K562 (cell line): ENCODE measurements at regions not wholly inside any gene's neighbourhood (a gene's known extent, or its start where the extent isn't known, plus 50 kb on each side); places are given as distances from the start of the nearest gene placed in this dataset.
A peak's percentile ranks its signal among the peaks of the same experiment; 100 is the strongest.

Experiments
- ASH1L ChIP-seq: fragments of 450-650 bp; IDR thresholded peaks from 2 replicates; pipeline ENCODE4 v1.6.1; 2018; ENCODE audit warnings: borderline replicate concordance, mild to moderate bottlenecking, low read depth; ENCODE audit not compliant: partially characterized antibody
- ID3 ChIP-seq, 2 experiments: fragments of 250-450 bp in 1 of 2; fragments of 450-650 bp in 1 of 2; sonication (Bioruptor Pico) in 1 of 2; IDR thresholded peaks; 2 replicates each; pipeline versions ENCODE4 v1.6.1 to v1.8.0; 2016 to 2021; ENCODE audit warnings: mild to moderate bottlenecking in 2 of 2, moderate library complexity in 2 of 2, missing compliant biosample characterization in 1 of 2, missing genetic modification characterization in 1 of 2
- L3MBTL2 ChIP-seq: fragments of 450-650 bp; IDR thresholded peaks from 2 replicates; pipeline ENCODE4 v1.6.1; 2016; ENCODE audit warnings: mild to moderate bottlenecking, moderate library complexity
- MNT ChIP-seq, 2 experiments: fragments of 450-650 bp; conservative IDR thresholded peaks; 2 replicates each; pipeline ENCODE4 v1.6.1; 2017; ENCODE audit warnings: mild to moderate bottlenecking in 2 of 2, moderate library complexity in 2 of 2
- NCOR1 ChIP-seq: fragments of 450-650 bp; IDR thresholded peaks from 2 replicates; pipeline ENCODE4 v1.6.1; 2016; ENCODE audit warnings: mild to moderate bottlenecking, moderate library complexity
- POU5F1 ChIP-seq: fragments of 150-350 bp; IDR thresholded peaks from 2 replicates; pipeline ENCODE4 v1.6.1; 2014; ENCODE audit warnings: borderline replicate concordance, low read length, low read depth, mild to moderate bottlenecking; ENCODE audit not compliant: partially characterized antibody
- ZNF431 ChIP-seq: sonication (generic); formaldehyde crosslinking; IDR thresholded peaks from 2 replicates; pipeline ENCODE4 v1.8.0; 2022; ENCODE audit warnings: mild to moderate bottlenecking, missing genetic modification reagents
- ZNF76 ChIP-seq: fragments of 250-450 bp; sonication (Bioruptor Pico); IDR thresholded peaks from 2 replicates; pipeline ENCODE4 v1.4.0; 2020; ENCODE audit warnings: mild to moderate bottlenecking, moderate library complexity, borderline replicate concordance
- TF ChIP-seq, protein P1 (sequence below), 2 experiments: fragments of 450-650 bp in 1 of 2; IDR thresholded peaks; 2 replicates each; pipeline ENCODE4 v1.6.1; 2011 to 2017; ENCODE audit warnings: low read depth in 2 of 2, antibody characterized with exemption in 1 of 2, borderline replicate concordance in 1 of 2, low read length in 1 of 2, mild to moderate bottlenecking in 1 of 2, mixed read lengths in 1 of 2; ENCODE audit not compliant: control insufficient read depth in 1 of 2
- TF ChIP-seq, protein P2 (sequence below), 2 experiments: fragments of 450-650 bp in 1 of 2; sonication (generic) in 1 of 2; formaldehyde crosslinking in 1 of 2; IDR thresholded peaks; 2 replicates each; pipeline versions ENCODE4 v1.7.1 to v1.9.0; 2016 to 2022; ENCODE audit warnings: inconsistent platforms in 1 of 2, mild to moderate bottlenecking in 1 of 2, missing genetic modification reagents in 1 of 2

- TF ChIP-seq, protein P1, sequence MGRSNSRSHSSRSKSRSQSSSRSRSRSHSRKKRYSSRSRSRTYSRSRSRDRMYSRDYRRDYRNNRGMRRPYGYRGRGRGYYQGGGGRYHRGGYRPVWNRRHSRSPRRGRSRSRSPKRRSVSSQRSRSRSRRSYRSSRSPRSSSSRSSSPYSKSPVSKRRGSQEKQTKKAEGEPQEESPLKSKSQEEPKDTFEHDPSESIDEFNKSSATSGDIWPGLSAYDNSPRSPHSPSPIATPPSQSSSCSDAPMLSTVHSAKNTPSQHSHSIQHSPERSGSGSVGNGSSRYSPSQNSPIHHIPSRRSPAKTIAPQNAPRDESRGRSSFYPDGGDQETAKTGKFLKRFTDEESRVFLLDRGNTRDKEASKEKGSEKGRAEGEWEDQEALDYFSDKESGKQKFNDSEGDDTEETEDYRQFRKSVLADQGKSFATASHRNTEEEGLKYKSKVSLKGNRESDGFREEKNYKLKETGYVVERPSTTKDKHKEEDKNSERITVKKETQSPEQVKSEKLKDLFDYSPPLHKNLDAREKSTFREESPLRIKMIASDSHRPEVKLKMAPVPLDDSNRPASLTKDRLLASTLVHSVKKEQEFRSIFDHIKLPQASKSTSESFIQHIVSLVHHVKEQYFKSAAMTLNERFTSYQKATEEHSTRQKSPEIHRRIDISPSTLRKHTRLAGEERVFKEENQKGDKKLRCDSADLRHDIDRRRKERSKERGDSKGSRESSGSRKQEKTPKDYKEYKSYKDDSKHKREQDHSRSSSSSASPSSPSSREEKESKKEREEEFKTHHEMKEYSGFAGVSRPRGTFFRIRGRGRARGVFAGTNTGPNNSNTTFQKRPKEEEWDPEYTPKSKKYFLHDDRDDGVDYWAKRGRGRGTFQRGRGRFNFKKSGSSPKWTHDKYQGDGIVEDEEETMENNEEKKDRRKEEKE (IDR thresholded peaks at IDR 0.05; ENCODE audit: borderline replicate concordance in 1 of 2, control insufficient read depth in 1 of 2, low read depth in 2 of 2, low read length in 1 of 2), result no peak
- TF ChIP-seq L3MBTL2 (0 out of 2 replicates have a peak, but pooled peaks have one; percentile 28), ID3 (CRISPR knock-in tag; IDR thresholded peaks at IDR 0.05) (no peak), ID3 (tag; IDR thresholded peaks at IDR 0.05) (0 out of 2 replicates have a peak, but pooled peaks have one; percentile 18), POU5F1 (no peak), ASH1L (peak; percentile 87), NCOR1 (no peak), ZNF76 (CRISPR knock-in tag) (no peak), ZNF431 (CRISPR knock-in tag) (no peak), MNT (conservative IDR thresholded peaks at IDR 0.05) (no peak)
- TF ChIP-seq, protein P2, sequence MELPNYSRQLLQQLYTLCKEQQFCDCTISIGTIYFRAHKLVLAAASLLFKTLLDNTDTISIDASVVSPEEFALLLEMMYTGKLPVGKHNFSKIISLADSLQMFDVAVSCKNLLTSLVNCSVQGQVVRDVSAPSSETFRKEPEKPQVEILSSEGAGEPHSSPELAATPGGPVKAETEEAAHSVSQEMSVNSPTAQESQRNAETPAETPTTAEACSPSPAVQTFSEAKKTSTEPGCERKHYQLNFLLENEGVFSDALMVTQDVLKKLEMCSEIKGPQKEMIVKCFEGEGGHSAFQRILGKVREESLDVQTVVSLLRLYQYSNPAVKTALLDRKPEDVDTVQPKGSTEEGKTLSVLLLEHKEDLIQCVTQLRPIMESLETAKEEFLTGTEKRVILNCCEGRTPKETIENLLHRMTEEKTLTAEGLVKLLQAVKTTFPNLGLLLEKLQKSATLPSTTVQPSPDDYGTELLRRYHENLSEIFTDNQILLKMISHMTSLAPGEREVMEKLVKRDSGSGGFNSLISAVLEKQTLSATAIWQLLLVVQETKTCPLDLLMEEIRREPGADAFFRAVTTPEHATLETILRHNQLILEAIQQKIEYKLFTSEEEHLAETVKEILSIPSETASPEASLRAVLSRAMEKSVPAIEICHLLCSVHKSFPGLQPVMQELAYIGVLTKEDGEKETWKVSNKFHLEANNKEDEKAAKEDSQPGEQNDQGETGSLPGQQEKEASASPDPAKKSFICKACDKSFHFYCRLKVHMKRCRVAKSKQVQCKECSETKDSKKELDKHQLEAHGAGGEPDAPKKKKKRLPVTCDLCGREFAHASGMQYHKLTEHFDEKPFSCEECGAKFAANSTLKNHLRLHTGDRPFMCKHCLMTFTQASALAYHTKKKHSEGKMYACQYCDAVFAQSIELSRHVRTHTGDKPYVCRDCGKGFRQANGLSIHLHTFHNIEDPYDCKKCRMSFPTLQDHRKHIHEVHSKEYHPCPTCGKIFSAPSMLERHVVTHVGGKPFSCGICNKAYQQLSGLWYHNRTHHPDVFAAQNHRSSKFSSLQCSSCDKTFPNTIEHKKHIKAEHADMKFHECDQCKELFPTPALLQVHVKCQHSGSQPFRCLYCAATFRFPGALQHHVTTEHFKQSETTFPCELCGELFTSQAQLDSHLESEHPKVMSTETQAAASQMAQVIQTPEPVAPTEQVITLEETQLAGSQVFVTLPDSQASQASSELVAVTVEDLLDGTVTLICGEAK (IDR thresholded peaks at IDR 0.05), result 0 out of 2 replicates have a peak, but pooled peaks have one; percentile 22
- TF ChIP-seq, protein P2 (CRISPR knock-in tag; IDR thresholded peaks at IDR 0.05), result no peak
Measured at GRCh38 chr16:31713071-31713944, 160.3 kb upstream of the ZNF267 start (continued).
